Fibroblast of skin of right biceps (primary cell): ENCODE measurements at regions not wholly inside any gene's neighbourhood (a gene's known extent, or its start where the extent isn't known, plus 50 kb on each side); places are given as distances from the start of the nearest gene placed in this dataset.

Experiments
- DNase-seq: peaks from one replicate; pipeline ENCODE4 v3.0.0-alpha.2; 2013

DNA sequence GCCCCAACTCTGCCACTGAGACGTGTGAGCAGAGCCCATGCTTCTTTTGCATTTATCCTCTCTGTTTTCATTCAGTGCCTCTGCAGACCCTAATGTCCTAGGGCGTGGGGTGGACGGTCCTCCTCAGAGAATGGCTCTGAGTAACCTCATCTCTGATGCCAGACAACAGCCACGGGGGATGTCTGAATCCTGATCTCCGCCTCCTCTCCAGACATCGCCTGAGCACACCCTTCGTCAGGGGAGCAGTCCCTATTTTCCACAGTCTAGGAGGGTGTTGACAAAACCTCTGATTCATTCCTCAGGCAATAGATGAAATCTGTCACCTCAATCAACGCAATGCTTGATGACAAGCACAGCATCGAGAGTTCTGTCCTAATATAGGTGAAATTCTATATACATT lies 109.2 kb upstream of the DYRK2 start:
- DNase-seq: no peak

DNA sequence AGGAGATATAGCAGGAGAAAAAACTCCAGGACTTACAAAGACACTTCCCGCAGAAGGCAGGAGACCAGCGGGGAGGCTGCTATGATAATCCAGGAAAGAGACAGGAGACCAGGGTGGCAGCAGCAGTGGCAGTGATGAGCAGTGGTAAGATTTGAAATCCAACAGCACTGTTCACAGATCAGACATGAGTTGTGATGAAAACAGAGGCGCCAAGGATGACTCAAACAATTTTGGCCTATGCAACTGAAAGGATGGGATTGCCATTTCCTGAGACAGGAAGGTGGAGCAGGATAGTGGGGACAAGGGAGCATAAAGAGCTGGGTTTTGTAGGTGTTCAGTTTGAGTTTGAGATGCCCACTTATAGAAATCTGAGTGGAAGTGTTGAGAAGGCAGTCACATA lies 108.6 kb upstream of the DYRK2 start:
- DNase-seq: peak; percentile 52

GRCh38 chr12:67540920-67541624 lies 107.5 kb upstream of the DYRK2 start:
- peak; percentile 66 for DNase-seq

DNA sequence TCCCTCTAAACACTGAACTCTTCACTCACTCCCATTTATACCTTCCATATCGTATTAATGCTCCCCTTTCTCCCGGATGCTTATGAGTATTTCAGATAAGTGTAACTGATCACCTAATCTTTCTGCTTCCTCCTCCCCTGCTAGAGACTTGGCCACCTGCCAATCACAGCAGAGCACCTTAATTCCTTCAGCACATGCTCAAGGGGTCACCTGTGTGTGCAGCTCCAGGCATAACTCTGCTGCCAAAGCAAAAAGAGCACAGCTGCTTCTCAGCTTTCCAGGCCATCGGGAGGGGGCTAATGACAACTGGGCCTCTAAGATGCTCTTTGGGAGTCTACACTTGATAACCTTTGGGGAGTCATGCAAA lies 106.9 kb upstream of the DYRK2 start:
- no peak for DNase-seq

- no peak for DNase-seq
These were observed 105.3 kb upstream of the DYRK2 start for GRCh38 chr12:67543021-67543770.

GRCh38 chr12:67545298-67545697 lies 103.2 kb upstream of the DYRK2 start:
- no peak for DNase-seq

DNA sequence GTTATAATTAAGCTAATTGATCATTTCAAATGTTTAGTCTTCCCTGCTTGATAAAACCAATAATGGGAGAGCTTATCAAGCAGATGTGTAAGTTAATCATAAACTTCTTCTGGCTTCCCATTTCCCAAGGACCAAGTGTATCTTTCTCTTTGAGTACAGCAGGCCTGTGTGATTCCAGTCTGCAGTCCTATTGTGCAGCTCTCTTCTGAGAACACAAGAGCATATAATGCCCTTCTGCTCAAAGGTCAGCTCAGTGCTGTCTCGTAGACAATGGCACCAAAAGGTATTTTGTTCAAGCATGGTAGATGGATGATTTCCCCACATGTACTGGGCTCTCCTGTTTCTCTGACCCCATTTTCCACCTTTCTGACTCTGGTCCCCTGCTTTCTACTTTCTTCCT lies 101.8 kb upstream of the DYRK2 start:
- DNase-seq: no peak

DNA sequence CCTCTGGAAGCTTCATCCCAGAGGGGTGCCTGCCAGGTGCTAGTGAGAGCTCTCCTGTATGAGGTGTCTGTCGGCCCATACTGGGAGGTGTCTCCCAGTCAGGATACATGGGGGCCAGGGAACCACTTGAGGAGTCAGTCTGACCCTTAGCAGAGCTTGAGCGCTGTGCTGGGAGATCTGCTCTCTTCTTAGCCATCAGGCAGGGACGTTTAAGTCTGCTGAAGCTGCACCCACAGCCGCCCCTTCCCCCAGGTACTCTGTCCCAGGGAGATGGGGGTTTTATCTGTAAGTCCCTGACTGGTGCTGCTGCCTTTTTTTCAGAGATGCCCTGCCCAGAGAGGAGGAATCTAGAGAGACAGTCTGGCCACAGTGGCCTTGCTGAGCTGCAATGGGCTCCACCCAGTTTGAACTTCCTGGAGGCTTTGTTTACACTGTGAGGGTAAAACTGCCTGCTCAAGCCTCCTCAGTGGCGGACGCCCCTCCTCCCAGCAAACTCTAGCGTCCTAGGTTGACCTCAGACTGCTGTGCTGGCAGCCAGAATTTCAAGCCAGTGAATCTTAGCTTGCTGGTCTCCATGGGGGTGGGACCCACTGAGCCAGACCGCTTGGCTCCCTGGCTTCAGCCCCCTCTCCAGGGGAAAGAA lies 93.3 kb upstream of the DYRK2 start:
- DNase-seq: peak; percentile 16

DNA sequence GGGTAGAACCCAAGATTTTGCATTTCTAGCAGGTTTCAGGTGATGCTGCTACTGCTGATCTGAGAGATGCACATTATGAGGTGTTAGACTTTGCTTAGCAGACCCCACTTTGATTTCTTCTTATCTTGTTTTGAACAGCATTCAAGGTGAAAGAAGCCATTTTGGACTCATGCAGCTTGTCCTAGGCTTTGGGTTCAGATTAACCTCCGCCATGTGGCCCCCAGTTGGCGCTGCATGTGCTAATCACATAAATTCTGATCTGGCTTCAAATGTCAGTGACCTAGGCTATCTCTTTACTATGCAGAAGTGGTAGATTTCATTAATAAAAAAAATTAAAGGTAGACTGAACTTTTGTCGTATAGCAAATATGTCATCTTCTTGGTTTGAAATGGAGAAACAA lies 89.8 kb upstream of the DYRK2 start:
- no peak for DNase-seq

DNA sequence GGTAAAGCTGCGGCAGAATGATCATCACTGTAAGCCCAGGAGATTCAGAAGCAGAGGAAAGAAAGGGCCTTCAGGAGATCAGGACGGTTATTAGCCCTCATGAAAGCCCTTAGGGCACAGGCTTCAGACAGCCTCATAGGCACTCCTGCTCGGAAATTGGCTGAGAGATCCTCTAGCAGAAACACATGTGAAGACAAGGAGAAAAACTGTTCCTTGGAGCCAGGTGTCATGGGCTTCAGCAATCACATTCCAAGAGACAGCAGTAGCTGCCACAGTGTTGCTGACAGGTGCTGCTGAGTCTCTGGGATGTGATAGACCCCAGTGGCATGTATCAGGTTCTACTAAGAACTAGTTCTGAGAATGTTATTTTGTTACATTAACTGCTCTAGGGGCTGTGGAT lies 88.8 kb upstream of the DYRK2 start:
- no peak for DNase-seq

GRCh38 chr12:67562513-67563287 lies 85.8 kb upstream of the DYRK2 start:
- no peak for DNase-seq

DNA sequence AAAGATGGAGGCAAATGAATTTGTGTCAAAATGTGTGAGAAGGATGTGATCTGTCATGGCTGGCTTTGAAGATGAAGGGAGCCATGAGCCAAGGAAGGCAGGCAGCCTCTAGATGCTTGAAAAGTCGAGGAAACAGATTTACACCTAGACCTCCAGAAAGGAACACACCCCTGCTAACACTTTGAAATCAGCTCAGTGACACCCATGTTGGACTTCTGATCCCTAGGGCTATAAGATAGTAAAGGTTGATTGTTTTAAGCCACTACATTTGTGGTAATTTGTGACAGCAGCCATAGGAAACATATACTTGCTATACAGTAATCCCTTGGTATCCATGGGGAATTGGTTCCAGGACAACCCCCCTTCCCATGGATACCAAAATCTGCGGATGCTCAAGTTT lies 80.5 kb upstream of the DYRK2 start:
- DNase-seq: no peak

DNA sequence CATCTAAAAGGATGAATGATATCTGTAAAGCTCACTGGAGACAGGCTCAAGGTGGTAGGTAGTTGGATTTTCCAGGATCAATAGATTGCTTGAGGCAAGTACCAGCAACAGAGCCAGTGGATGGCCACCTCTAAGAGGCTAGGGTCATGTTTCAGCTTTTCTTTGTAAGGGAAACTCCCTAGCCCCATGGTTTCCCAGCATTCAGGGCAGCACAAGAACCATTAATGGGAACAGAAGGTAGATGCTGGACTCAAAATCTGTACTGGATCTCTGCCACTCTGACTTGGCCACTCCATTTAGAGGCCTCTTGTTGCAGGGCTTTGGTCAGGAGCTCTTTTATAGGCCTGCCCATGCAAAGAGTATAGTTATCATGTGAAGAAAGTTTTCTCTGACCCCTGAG lies 76.1 kb upstream of the DYRK2 start:
- DNase-seq: no peak

GRCh38 chr12:67573566-67573965 lies 75.0 kb upstream of the DYRK2 start:
- DNase-seq: no peak

- no peak for DNase-seq
These were observed 69.4 kb upstream of the DYRK2 start for GRCh38 chr12:67578976-67579661.

DNA sequence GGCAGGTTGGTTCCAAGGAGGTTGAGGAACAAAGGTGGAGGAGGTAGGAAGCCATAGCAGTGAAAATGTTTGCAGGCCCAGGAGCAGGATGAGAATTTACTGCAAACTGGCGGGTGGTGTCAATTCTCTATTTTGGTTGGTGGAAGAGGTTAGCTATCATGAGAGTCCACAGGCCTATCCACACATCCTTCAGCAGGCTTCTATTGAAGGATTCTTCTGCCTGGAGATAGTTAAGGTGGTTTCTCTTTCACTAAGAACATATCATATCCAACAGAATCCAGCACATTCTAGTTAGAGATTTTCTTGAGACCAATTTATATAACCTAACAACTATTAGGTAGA lies 68.9 kb upstream of the DYRK2 start:
- DNase-seq: no peak

DNA sequence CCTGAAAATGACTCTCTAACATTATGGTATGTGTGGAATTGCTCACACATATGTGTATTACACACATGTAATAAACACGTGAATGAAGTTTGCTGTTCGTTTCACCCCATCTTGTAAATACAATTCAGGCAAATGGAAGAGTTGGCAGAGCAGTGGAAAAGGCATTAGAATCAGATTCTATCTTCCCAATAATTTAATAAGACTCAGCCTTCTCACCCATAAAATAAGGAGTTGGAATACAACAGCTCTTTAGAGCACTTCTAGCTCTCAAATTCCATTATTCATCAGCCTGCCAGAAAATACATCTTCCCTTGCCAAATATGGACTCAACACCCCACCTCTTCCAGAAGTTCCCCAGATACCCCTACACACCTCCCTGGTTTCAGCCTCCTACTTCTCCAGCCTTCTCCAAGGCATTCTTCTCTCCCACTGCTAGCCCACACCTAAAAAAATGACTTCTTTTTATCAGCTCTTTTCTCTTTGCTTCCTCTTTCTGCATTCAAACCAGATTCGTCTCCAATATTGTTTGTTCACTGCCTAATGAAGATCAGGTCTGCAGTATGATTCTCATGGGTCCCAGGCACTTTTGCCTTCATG lies 66.2 kb upstream of the DYRK2 start:
- no peak for DNase-seq

GRCh38 chr12:67582844-67583243 lies 65.7 kb upstream of the DYRK2 start:
- no peak for DNase-seq

DNA sequence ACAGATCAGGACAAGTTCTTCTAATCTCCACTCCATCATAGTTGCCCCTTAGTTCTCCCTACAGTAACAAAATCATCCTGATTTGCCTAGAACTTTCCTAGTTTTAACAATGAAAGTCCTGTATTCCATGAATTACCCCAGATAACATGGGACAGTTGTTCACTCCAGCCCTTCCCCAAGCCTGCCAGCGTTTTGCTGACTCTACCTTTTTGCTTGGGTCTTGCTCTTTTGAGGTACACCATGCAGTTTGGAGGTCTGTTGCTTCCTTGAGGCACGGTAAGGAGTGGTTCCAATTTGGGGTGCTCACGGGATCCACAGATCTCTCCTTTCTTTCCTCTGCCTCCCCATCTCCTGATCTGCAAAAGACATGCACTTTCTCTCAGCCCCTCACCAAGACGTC lies 61.6 kb upstream of the DYRK2 start:
- DNase-seq: no peak

DNA sequence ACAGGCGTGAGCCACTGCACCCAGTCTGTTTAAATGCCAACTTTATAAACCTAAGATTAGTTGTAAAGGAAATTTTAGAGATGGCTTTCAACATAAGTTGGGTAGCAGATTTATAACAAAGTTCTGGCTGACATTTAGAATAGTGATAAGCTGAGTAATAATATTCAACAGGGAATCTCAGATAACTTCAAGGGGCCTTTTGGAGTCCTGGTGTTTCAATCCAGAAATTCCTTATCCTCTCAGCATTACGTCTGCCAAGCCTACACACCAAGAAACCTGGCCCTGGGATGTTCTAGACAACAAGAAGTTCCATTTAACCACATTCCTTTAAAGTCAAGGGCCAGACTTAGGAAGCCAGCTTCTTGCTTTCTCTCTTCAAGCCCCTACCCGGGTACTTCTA lies 59.5 kb upstream of the DYRK2 start:
- peak; percentile 22 for DNase-seq

DNA sequence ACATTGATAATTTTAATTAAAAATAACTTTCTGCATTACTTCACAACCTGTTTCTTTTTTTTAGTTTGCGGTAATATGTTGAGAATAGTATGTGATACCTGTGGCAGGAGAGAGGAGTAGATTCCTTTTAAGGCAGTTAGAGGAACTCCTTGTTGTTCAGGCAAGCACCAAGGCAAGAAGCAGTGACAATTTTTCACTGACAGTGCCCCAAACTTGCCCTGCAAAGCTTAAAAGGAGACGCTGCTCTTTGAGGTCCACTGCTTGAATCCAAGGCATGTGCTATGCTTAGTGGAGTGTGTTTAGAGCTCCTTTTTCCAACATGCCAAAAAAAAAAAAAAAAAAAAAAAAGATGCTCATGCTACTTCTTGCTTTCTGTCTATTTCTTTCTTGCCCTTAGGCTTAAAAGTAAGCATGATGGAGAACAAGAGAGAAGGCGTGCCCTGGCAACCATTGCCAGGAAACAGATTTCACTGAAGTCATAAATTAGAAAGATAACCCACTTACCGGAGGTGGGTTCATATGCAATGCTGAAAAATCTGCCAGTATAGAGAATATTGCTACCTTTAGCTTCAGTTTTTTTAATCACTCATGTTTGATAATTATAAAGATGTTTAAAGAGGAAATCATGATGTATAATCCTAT lies 58.3 kb upstream of the DYRK2 start:
- DNase-seq: no peak
